Renal pelvis (tissue), 1 donor: ENCODE measurements at regions not wholly inside any gene's neighbourhood (a gene's known extent, or its start where the extent isn't known, plus 50 kb on each side); places are given as distances from the start of the nearest gene placed in this dataset.
A peak's percentile ranks its signal among the peaks of the same experiment; 100 is the strongest.
"Not testable (repeated sequence)": the region's sequence is repeated elsewhere in the genome, so short reads cannot be mapped to it uniquely, and the experiment has no call there.

ENCODE experiments used
- DNase-seq: peaks from one replicate; pipeline ENCODE4 v3.0.0-alpha.2; 2013

DNA sequence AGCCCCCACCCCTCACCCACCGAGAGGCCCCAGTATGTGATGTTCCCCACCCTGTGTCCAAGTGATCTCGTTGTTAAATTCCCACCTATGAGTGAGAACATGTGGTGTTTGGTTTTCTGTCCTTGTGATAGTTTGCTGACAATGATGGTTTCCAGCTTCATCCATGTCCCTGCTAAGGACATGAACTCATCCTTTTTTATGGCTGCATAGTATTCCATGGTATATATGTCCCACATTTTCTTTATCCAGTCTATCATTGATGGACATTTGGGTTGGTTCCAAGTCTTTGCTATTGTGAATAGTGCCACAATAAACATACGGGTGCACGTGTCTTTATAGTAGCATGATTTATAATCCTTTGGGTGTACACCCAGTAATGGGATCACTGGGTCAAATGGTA, 79.2 kb downstream of the PXDC1 start:
- not testable (repeated sequence) for DNase-seq

DNA sequence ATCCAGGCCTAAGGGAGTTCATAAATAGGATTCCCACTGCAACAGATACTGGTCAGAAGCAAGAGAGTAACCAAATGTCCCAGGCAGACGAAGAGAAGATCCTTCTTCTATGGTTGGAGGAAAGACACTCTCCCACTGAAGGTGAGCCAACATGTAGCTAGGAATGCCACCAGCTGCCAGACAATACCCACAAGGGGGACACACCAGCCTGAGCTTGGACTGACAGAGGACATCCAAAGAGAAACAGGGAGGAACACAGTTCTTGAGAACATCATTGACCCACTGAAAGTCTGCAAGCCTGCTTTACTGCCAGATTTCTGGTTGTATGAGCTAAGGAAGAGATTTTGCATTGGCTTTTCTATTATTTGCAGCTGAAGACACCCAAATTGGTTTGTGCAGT, 80.1 kb downstream of the PXDC1 start:
- no peak for DNase-seq

DNA sequence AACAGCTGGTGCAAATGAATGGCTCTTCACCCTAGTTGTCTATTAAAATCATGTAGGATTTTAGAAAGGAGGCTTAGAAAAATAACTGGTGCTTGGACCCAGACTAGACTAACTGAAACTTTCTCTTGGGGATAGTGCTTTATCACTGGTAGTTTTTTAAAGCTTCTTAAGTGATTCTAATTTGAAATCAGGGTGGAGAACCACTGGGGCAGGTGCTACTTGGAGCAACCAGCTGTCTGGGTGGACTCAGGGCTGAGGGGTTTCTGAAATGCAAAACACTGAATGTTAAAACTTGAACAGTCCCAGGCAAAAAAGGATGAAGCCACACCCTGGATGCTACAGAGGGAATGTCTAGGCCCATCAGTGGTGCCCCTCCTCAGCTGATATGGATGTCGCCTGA, 81.2 kb downstream of the PXDC1 start:
- no peak for DNase-seq

DNA sequence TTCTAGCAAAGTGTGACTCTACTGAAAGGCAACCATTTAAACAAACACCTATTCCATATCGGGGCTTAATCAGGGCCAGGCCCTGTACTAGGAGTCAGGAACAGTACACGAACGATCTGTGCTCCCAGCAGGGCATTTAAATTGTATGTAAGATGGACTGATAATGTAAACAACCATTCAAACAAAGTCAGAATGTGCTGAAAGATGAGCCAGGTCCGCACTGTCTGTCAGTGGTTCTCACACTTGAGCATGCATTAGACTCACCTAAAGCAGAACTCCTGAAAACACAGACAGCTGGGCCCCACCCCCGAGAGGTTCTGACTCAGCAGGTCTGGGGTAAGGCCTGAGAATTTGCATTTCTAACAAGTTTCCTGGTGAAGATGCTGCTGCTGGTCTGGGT, 81.6 kb downstream of the PXDC1 start:
- no peak for DNase-seq

DNA sequence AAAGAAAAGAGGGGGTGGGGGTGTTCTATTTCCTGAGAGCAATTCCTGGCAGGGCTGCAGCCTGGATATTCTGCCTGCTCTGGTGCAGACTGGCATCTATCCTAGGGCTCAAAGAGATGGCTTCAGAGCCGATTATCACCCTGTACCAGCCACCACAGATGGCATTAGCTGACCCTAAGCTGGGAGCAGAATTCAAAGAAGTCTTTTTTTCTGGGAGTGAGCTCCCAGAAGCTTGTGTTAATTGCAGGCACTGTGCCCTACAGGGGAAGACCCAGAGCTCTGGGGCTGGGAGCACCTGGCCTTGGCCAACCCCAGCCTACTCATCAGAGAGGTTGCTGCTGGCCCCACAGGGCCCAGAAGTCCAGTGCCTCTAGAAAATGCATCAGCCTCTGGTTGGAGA, 85.9 kb downstream of the PXDC1 start:
- DNase-seq, result no peak

DNA sequence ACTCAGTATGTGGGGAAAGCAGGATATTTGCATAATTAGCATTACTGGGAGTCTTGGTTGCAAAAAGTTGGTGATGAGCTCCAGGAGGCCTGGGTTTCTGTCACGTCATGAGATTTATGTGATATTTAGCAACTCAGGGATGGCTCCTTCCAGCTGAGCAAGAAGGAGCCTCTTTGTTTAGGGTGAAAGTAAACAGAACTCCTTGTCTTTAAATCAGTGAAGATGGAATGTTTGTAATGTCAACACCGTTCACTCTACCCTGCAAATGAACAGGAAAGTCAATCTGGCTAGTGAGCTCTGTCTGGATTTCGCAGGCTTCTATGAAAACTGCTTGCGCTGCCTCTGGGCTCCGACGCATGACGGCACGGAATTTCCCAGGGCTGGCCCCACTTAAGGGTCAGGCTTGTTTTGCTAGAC, 86.9 kb downstream of the PXDC1 start:
- DNase-seq, result peak; percentile 69

DNA sequence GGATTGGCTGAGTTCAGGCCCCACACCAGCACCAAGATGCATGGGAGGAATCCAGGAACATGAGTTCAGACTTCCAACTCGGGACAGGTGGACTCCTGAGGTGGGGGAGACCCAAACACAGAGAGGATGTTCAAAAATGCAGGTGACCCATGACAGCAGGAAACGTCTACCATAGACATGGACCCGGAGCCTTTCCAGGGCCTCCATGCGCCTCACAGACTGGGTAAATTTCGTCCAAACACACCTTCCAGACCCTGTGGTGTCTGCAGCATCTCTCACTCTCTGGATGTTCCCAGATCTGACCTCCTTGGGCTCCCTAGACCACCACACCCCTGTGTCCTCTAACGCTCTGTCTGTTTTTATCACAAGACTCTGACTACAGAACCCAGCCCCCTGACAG, 87.7 kb downstream of the PXDC1 start:
- DNase-seq, result no peak

DNA sequence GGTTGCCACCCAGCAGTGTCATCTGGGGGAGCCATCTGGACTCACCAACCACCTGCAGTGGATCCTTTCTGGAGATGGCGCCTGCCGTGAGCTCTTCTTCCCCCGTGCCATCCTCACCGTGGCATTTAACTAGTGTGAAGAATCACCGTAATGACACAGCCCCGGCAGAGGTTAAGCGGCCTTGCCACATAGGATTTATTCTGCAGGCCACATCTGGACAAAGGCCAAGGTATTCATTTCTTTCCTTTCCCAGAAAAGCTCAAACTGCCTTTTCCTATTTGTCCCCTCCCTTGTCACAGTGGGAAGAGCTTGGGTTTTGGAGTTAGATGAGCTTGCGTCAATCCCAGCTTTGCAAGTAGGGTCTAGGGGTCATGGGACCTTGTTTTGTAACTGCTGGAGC, 88.4 kb downstream of the PXDC1 start:
- peak; percentile 23 for DNase-seq

DNA sequence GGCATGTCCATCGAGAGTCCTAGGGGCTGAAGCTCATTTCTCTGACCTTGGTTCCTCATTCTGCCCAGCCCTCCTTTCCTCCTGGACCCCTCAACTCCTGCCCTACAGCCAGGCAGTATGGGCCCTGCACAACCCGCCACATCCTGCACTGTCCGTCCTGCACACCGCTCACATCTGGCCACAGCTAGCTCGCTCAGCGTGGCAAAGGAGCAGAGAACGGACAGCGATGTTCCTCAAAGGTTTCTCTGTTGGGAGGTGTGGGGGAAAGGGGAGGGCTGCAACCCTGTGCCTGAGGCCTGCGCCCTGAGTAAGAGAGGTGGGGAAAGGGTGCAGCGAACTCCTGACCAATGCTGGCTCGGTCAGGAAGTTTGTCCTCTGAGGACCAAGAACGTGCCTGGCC, 90.1 kb downstream of the PXDC1 start:
- DNase-seq, result no peak

DNA sequence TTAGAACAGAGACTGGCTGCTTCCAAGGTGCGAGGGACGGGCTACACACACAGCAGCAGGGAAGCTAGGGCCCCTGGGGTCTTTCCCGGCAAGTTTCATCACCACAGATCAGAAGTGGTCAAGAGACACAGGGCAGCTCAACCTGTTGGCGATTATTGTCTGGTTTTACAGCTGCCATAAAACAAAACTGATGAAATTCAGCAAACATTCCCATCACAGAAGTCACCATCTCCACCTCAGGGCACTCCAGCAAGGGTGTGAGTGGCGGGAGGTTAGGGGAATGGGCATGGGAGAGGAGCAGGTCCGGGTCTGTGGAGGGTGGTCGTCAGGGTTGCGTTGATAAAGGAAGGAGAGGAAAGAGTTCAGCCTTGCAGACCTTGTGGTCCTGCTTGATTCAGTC, 91.0 kb downstream of the PXDC1 start:
- DNase-seq, result no peak

DNA sequence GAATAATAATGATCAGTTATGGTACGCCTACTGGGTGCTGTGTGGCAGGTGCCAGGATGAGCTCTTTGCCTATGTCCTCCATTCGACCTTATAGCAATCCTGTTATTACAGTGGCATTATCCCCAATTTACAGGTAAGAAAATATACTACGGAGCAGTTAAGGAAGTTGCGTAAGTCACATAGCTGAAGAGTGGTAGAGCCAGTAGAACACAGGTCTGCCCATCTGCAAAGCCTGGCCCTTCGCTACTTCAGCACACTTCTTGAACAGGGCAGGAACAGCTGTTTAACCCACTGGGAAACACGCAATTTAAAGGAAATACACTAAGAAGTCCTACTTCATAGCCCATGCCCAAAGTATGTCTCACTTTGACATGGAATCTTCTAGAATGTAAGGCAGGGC, 91.8 kb downstream of the PXDC1 start:
- DNase-seq, result no peak

DNA sequence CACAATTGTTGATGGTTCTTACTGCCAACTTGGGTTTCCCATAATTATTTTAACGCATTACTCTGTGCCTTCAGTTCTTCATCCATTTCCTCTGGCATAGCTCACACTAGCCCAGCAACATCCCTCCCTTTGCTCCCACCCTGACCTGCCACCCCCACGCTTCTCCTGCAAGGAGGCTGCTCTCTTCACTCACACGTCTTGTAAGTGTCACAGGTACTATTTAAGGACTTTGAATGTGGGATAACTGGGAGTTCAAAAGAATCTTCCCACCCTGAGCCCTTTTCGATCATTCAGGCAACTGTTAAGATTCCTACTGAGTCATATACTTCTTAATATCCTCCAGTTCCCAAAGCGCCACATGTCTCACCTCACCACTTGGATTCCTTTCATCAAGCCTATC, 95.4 kb downstream of the PXDC1 start:
- no peak for DNase-seq

DNA sequence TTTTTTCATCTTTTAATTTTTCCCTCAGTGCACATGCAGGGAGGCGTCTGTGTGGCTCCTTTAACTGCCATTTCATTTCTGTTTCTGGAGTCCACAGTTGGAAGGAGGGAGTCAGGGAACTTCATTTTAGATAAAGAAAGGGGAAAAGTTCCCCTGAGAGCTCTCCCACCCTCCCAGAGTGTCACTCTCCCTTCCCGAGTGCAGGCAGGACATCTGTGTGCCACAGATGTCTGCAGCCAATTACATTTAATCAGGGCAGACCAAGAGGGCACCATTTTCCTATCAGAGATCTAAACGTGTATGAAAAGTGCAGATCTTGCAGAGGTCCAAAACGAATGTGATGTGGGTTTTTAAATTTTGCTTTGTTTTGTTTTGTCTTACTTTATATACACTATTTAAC, 96.6 kb downstream of the PXDC1 start:
- no peak for DNase-seq

DNA sequence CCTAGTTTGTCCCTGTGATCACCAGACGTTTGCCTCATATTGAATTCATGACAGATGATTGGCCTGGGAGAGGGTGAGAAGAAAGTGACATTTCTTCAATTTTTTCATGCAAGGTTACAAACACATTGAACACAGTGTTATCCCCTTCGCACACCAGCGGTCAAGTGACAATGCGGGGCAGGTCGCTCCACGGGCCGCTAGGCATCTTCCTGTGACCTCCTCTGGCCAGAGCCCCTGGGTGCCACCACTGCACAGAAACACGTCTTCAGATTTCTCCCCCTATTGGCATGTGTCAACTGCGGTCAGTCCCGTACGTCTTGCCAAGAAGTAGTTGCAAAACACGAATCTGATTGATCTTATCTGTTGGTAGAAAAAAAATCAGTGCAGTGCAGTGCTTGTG, 97.1 kb downstream of the PXDC1 start:
- DNase-seq, result no peak

DNA sequence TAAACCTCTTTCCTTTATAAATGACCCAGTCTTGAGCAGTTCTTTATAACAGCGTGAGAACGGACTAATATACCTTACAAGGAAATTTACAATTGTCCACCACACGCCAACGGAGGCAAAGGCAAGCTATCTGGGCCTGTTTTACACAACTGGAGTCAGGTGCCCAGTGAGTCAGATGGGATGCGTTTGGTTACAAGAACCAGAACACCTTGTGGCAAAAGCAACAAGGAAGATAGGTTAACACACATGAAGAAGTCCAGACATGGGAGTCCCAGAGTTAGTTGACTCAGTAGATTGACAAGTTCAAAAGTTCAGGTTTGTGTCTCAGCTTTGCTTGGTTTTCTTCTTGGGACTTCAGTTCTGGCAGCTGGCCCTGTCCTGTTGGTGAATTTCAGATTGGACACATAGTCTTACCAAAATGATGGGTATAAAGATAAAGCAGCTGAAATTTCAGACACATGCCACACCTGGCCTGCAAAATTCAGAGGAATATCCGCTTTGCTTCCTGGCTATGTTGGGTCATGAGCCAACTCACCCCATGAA, 97.9 kb downstream of the PXDC1 start:
- no peak for DNase-seq

DNA sequence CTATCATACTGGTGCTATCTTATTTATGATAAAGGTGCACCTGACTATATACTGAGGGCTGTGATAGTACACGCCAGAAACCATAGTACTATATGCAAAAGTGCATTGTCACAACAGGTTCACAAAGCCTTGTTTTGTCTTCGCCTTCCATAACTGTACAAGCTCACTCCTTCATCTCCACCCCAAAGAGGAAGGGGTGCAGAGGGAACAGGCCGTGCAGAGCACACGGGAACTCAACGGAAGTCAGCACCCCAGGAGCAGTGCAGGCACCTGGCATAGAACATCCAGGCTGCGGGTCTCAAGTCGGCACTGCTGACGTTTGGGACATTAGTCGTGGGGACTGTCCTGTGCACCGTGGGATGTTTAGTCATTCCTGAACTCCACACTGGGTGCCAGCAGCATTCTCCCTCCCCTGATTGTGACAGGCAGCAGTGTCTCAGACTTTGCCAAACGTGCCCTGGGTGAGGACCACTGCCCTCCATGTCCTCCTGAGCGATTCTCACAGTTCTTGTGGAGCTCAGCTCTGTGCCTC, 99.7 kb downstream of the PXDC1 start:
- no peak for DNase-seq

DNA sequence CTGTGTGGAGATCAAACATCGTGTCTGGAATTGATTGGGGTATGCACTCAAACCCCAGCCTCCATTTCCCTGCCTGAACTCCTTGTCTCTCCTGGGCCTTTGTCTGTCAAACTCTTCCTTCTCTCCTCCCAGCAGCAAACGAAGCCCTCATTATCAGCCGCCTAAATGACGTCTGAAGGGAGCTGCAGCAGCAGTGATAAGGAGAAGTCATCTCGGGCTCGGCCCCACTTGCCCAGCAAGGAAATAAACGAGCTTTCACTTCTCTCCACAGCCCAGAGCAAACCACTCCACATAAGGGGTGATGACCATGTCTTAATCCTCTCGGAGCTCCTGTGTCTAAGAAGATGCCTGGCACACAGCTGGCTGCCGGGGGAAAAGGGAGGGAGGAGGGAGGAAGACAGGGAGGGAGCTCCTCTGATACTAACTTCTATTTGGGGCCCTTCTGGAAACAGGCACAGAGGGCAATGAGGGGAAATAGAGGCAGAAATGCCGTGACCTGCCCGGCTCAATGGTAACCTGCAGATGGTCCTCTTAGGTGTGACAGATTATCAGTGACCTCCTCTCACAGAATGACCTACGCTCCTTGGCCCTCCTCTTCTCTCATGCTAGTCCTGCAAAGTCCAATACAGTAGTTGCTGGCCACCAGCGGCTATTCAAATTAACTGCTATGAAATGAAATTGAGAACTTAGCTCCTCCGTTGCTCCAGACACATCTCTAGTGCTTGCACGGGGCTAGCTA, 100.4 kb downstream of the PXDC1 start:
- DNase-seq, result no peak

DNA sequence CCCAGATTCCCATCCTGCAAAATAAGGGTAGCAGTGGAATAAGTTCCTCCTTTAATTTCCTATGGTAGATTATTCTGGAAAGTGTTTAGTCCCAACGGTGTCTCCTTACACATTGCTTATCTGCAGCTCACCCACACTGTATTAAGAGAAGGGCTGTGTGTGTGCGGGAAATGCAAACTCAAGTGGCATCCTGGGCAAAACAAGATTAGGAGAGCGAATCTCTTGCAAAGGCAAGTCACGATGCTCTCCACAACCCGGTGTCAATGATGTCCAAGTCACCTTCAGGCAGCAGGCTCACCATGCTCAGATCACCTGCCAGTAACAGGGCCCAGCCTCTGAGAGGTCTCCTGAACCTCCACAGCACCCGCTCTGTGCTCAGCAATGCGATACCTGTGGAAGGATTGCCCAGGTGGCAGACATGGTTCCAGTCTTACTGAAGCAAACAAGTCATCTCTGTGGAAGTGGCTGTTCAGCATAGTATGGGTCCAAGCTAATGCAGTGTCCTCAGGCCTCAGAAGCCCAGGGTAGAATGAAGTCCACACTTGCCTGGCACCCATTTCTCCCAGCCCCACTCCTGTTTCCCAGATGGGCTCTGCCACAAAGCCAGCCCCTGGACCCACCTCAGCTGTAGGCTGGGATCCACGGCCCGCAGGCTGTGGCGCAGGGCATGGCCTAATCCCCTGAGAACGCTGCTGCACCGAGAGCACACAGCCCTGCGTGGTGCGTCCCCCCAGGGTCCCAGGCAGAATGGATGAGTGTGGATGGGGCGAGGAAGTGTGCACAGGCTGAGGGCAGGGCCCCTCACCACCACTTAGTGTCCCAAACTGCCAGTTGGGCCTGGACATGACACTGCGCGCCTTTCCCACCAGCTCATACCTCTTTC, 101.2 kb downstream of the PXDC1 start:
- no peak for DNase-seq

DNA sequence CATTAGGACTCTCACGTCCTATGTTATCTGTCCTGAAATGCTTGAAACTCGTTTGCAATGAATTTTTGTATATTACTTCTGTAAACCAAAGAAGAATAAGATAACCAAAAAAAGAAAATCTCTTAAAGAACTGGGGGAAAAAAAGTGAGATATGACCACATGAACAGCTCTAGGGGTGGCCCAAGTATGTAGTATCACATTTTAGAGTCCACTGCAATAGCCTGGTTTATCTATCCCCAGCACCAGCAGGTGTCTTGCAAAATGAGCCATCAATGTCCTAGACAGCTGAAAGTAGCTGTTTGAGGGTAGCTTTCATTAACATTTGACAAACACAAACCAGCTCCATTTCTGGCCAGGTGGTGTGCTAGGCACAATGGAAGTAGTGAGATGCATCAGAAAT, 102.8 kb downstream of the PXDC1 start:
- DNase-seq, result no peak

DNA sequence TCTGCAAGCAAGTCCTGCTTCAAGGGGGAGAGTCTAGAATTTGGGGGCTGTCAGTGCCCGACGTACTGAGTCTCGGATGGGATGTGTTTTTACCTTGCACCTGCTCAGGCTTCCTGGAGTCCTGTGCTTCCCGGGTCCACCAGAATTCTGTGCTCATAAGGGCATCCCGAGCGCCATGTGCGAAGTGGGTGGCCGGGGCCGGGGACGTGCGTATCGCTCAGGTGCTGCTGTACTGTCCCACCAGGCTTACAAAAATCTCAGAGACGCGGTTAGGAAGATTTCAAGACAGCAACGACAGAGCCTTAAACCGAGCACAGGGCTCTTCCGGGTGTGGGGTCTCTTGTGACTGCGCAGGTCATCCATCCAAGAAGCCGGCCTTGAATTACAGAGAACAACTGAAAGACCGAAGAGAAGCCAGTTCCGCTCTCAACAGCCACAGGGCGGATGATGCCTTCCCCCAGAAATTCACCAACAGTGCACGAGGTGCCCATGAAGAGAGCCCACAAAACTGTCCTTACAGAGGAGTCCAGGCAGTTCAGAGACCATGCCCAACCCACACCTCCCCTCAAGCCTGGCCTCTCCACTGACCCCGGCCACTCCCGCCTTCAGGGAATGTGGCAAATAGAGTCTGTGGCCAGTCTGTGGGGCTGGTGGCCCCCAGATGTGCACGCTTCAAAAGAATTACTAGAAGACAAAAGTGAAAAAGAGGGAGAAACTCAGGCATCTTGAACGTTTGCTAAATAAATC, 104.7 kb downstream of the PXDC1 start:
- DNase-seq, result no peak

DNA sequence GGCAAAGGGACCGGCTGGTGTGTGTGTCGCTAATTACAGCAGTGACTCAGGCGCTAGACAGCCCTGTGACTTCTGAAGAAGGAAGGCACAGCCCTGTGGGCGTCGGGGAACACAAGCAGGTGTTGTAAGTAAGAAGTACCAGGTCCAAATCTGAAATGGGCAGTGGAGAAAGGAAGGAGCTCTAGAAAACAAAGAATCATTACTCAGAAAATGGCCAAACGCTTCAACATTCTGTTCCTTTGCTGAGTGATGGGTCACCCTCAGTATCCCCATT, 106.8 kb downstream of the PXDC1 start:
- DNase-seq, result no peak

DNA sequence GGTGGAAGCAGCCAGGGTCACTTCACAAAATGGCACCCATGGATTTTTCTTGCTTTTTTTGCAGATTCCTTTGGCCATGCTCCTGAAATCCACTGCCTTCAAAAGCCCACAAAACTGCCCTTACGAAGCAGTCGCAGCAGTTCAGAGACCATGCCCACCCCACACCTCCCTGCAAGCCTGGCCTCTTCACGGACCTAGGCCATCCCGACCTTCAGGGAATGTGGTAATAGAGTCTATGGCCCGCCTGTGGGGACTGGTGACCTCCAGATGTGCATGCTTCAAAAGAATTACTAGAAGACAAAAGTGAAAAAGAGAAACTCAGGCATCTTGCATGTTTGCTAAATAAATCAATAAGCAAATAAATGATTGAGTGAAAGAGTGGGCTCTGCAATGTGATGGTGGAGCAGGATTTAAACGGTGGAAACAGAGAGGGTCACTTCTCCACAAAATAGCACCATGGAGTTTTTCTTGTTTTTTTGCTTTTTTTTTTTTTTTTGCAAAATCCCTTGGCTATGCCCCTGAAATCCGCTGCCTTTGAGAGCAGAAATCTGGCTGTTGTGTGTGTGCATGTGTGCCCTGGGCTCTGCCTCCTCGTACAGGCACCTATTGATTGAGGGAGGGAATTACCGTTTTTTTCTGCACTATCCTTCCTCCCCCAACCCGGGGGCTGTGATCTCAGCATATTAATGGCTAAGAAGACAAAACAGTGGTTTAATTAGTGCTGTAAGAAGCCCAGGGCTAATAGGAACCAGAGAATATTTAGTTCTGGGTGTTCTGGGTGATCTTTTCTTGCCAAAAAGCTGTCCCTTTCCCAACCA, 107.4 kb downstream of the PXDC1 start:
- DNase-seq, result no peak
